SK-N-SH (cell line): ENCODE measurements at regions not wholly inside any gene's neighbourhood (a gene's known extent, or its start where the extent isn't known, plus 50 kb on each side); places are given as distances from the start of the nearest gene placed in this dataset.

Experiments used
- CTCF ChIA-PET: fragments of 300-600, 350-600 bp; formaldehyde crosslinking; extraction: SDS; loops from one replicate; lab custom pipeline; 2021; lab: Yijun Ruan, JAX
- POLR2A ChIA-PET: fragments of 350-600 bp; sonication (Branson Sonifier 250); formaldehyde crosslinking; extraction: SDS; loops from one replicate; lab custom pipeline; 2020; ENCODE audit warnings: antibody characterized with exemption, inconsistent platforms; lab: Yijun Ruan, JAX
- DNase-seq: peaks from one replicate; pipeline ENCODE4 v3.0.0; 2012
- H2AFZ ChIP-seq: fragments of 200-600 bp; sonication (generic); 2 replicates; pipeline ENCODE4 v1.8.1; 2016; ENCODE audit warnings: antibody characterized with exemption, mild to moderate bottlenecking, low read depth
- H3F3A ChIP-seq: fragments of 200-600 bp; sonication (generic); replicated peaks from 2 replicates; pipeline ENCODE3; 2016; ENCODE audit warnings: antibody characterized with exemption, mild to moderate bottlenecking; ENCODE audit not compliant: insufficient read depth
- H3K27ac ChIP-seq, 2 experiments: fragments of 200-500 bp in 1 of 2; fragments of 200-600 bp in 1 of 2; sonication (Bioruptor generic) in 1 of 2; sonication (generic), shearing (Covaris generic) in 1 of 2; 2 replicates each; pipeline versions ENCODE4 v1.5.1 to v1.6.1; 2014 to 2016; ENCODE audit warnings: low read depth in 2 of 2, inconsistent platforms in 1 of 2, low read length in 1 of 2, mild to moderate bottlenecking in 1 of 2, mixed read lengths in 1 of 2
- H3K27me3 ChIP-seq: fragments of 200-600 bp; sonication (generic), shearing (Covaris generic); 2 replicates; pipeline ENCODE4 v1.6.1; 2016; ENCODE audit warnings: mixed run types; ENCODE audit not compliant: insufficient read depth
- H3K36me3 ChIP-seq, 2 experiments: fragments of 200-500 bp in 1 of 2; fragments of 200-600 bp in 1 of 2; sonication (Bioruptor generic) in 1 of 2; sonication (generic) in 1 of 2; replicated peaks in 1 of 2; 2 replicates each; pipeline versions ENCODE3 to v1.5.1; 2014 to 2016; ENCODE audit warnings: low read length in 1 of 2, mild to moderate bottlenecking in 1 of 2; ENCODE audit not compliant: insufficient read depth in 2 of 2, control insufficient read depth in 1 of 2
- H3K4me1 ChIP-seq, 2 experiments: fragments of 200-500 bp in 1 of 2; fragments of 200-600 bp in 1 of 2; sonication (Bioruptor generic) in 1 of 2; sonication (generic), shearing (Covaris generic) in 1 of 2; 2 replicates each; pipeline versions ENCODE4 v1.5.1 to v1.6.1; 2014 to 2016; ENCODE audit warnings: low read depth in 1 of 2, low read length in 1 of 2, mixed run types in 1 of 2; ENCODE audit not compliant: insufficient read depth in 2 of 2, control insufficient read depth in 1 of 2
- H3K4me2 ChIP-seq: fragments of 200-600 bp; sonication (generic), shearing (Covaris generic); 2 replicates; pipeline ENCODE4 v1.6.1; 2017; ENCODE audit warnings: mixed run types
- H3K4me3 ChIP-seq, 2 experiments: fragments of 200-500 bp in 1 of 2; fragments of 200-600 bp in 1 of 2; sonication (Bioruptor generic) in 1 of 2; sonication (generic), shearing (Covaris generic) in 1 of 2; 2 replicates each; pipeline versions ENCODE4 v1.5.1 to v1.8.1; 2014 to 2016; ENCODE audit warnings: low read depth in 2 of 2, inconsistent platforms in 1 of 2, low read length in 1 of 2, mild to moderate bottlenecking in 1 of 2, mixed read lengths in 1 of 2, moderate library complexity in 1 of 2
- H3K79me2 ChIP-seq: fragments of 200-600 bp; sonication (generic); 2 replicates; pipeline ENCODE4 v1.8.1; 2017; ENCODE audit warnings: mild to moderate bottlenecking; ENCODE audit not compliant: insufficient read depth
- H3K9ac ChIP-seq: fragments of 200-600 bp; sonication (generic); 2 replicates; pipeline ENCODE4 v1.6.1; 2017; ENCODE audit warnings: mixed run types
- H3K9me2 ChIP-seq: fragments of 200-600 bp; sonication (generic); 2 replicates; pipeline ENCODE4 v1.6.1; 2017; ENCODE audit warnings: mixed run types
- H3K9me3 ChIP-seq: fragments of 200-600 bp; sonication (generic); 2 replicates; pipeline ENCODE4 v1.6.1; 2017; ENCODE audit warnings: mixed run types, mild to moderate bottlenecking, moderate library complexity
- H4K20me1 ChIP-seq: fragments of 200-600 bp; sonication (generic); 2 replicates; pipeline ENCODE4 v1.6.1; 2017; ENCODE audit warnings: mild to moderate bottlenecking, mixed run types; ENCODE audit not compliant: insufficient read depth
- CTCF ChIP-seq: fragments of 200-600 bp; sonication (generic); IDR thresholded peaks from 2 replicates; pipeline ENCODE4 v1.6.1; 2017; ENCODE audit warnings: antibody characterized with exemption, mild to moderate bottlenecking, moderate library complexity
- EP300 ChIP-seq, 2 experiments: IDR thresholded peaks; 2 replicates each; pipeline versions ENCODE4 v1.4.0 to v1.6.1; 2012; ENCODE audit warnings: borderline replicate concordance in 1 of 2, low read depth in 1 of 2, low read length in 1 of 2
- FOSL2 ChIP-seq: IDR thresholded peaks from 2 replicates; pipeline ENCODE4 v1.4.0; 2012; ENCODE audit warnings: low read depth, mild to moderate bottlenecking, moderate library complexity, borderline replicate concordance
- GABPA ChIP-seq: IDR thresholded peaks from 2 replicates; pipeline ENCODE4 v1.4.0; 2012; ENCODE audit warnings: low read depth, mild to moderate bottlenecking
- MAX ChIP-seq: IDR thresholded peaks from 2 replicates; pipeline ENCODE4 v1.4.0; 2012; ENCODE audit warnings: low read depth
- NRF1 ChIP-seq: IDR thresholded peaks from 2 replicates; pipeline ENCODE4 v1.6.1; 2012; ENCODE audit warnings: low read depth, mild to moderate bottlenecking, low read length
- REST ChIP-seq: IDR thresholded peaks from 2 replicates; pipeline ENCODE4 v1.6.1; 2012; ENCODE audit warnings: mild to moderate bottlenecking, low read depth, low read length, moderate library complexity
- RXRA ChIP-seq: IDR thresholded peaks from 2 replicates; pipeline ENCODE4 v1.4.0; 2012; ENCODE audit warnings: low read depth, mild to moderate bottlenecking, borderline replicate concordance
- SIN3A ChIP-seq: IDR thresholded peaks from 2 replicates; pipeline ENCODE4 v1.6.1; 2012; ENCODE audit warnings: low read depth, mild to moderate bottlenecking, low read length, moderate library complexity, borderline replicate concordance
- TCF12 ChIP-seq: IDR thresholded peaks from 2 replicates; pipeline ENCODE4 v1.4.0; 2012
- USF1 ChIP-seq: IDR thresholded peaks from 2 replicates; pipeline ENCODE4 v1.4.0; 2012; ENCODE audit warnings: low read depth, borderline replicate concordance
- YY1 ChIP-seq: IDR thresholded peaks from 2 replicates; pipeline ENCODE4 v1.4.0; 2012; ENCODE audit warnings: low read depth, mild to moderate bottlenecking
- WGBS: methylation state at CpG from one replicate; pipeline ENCODE4 v1.1.6; 2017; ENCODE audit warnings: low lambda C conversion rate; 5-methylcytosine and 5-hydroxymethylcytosine counted together

GRCh38 chr1:199684686-199685273 lies 342.7 kb upstream of the NR5A2 start (continued):
- TF ChIP-seq RXRA (no peak), MAX (no peak), REST (no peak), GABPA (no peak), TCF12 (no peak), CTCF (peak; percentile 92)

GRCh38 chr1:199685369-199685768 lies 342.1 kb upstream of the NR5A2 start:
- Histone ChIP-seq H4K20me1 (no peaks in the 10 kb centered on the region), H3F3A (no peaks in the 10 kb centered on the region), H3K9ac (no peak overlapping the region), H3K9me2 (no peaks in the 10 kb centered on the region), H3K79me2 (no peaks in the 10 kb centered on the region), H3K27me3 (no peaks in the 10 kb centered on the region), H3K4me1 (peaks cover 2 to 16% of the 10 kb centered on the region in 2 experiments; a peak in 2 of 4 replicates), H3K4me2 (no peak overlapping the region), H2AFZ (no peak overlapping the region), H3K4me3 (no peak overlapping the region), H3K9me3 (no peaks in the 10 kb centered on the region), H3K36me3 (no peaks in the 10 kb centered on the region), H3K27ac (no peak overlapping the region)
- TF ChIP-seq SIN3A (no peak), FOSL2 (peak; percentile 47; the same call in 1 of the 2 replicates), YY1 (no peak), USF1 (no peak), EP300 (IDR thresholded peaks at IDR 0.05; ENCODE audit: borderline replicate concordance in 1 of 2, low read depth in 1 of 2, low read length in 1 of 2) (no peak), NRF1 (no peak), MAX (no peak)
- ChIA-PET POLR2A (no interaction called here), CTCF (interaction anchor here (0.6 to 3.7 kb wide), 43 partner anchors 9 to 929 kb away, joined by 3 to 34 read pairs (median 4); no protein-coding TSS in a partner anchor)
- WGBS = 22% methylated on average over 2 of the region's 2 CpGs
- no peak for DNase-seq
